Heart left ventricle (tissue), 13 donors: ENCODE measurements at regions not wholly inside any gene's neighbourhood (a gene's known extent, or its start where the extent isn't known, plus 50 kb on each side); places are given as distances from the start of the nearest gene placed in this dataset.

Experiments
- CTCF ChIP-seq, 12 donors: fragments of 200-600 bp; sonication (generic) in 4 of 12; IDR thresholded peaks; one replicate each; pipeline versions ENCODE4 v1.5.0 to v1.8.0; 2018 to 2022; ENCODE audit warnings: antibody characterized with exemption in 12 of 12, mild to moderate bottlenecking in 5 of 12
- POLR2A ChIP-seq, 2 donors: fragments of 450-650 bp; IDR thresholded peaks; one replicate each; pipeline ENCODE4 v1.6.1; 2017; ENCODE audit warnings: antibody characterized with exemption in 2 of 2, mild to moderate bottlenecking in 2 of 2, moderate library complexity in 2 of 2
- donor health status: ischemic (EF 13 %, LVEDD 7.1; RV severe dilation, severe dysfunction).
- donor health status: DM: no; HTN: yes; CAD: no.
- donor health status: DM: no; HTN: no; CAD: no.
- donor health status: ischemic (EF 25% LVEDD 6.9; RV normal size, moderate dysfunction).
- donor health status: ischemic (EF 25% LVEDD 5.7; RV mildly dilated, moderate dysfunction).
- donor health status: ischemic (EF 35%, LVEDD 5.7; RV mildly dilated, moderate dysfunction).
- donor health status: nonischemic (EF 11% LVEDD 7.7; RV severe dilation, severe dysfunction).
- donor health status: DM: yes; HTN: yes; CAD: no.
- donor health status: PGD.
- donor health status: ischemic (EF 29% LVEDD 5.4; RV normal size, mild dysfunction).
- donor health status: nonischemic (EF 23%, LVEDD 6.1; RV moderate dilation, normal function).

GRCh38 chr12:107384645-107385044 is 291.3 kb upstream of the CRY1 start:
- no peak for TF ChIP-seq POLR2A (IDR thresholded peaks at IDR 0.05)
- no peak for TF ChIP-seq CTCF (IDR thresholded peaks at IDR 0.05)
